Endothelial cell (in vitro differentiated cells): ENCODE measurements at regions not wholly inside any gene's neighbourhood (a gene's known extent, or its start where the extent isn't known, plus 50 kb on each side); places are given as distances from the start of the nearest gene placed in this dataset.

ENCODE experiments used
- DNase-seq: peaks from one replicate; pipeline ENCODE4 v3.0.0; 2021; ENCODE audit warnings: low spot score
- H3K27ac Mint-ChIP-seq: one replicate; pipeline ENCODE4 v1.8.0; 2021; ENCODE audit warnings: mixed read lengths, inconsistent platforms; ENCODE audit not compliant: unreplicated experiment
- H3K27me3 Mint-ChIP-seq: one replicate; pipeline ENCODE4 v1.8.0; 2021; ENCODE audit warnings: mild to moderate bottlenecking, moderate library complexity, mixed read lengths, inconsistent platforms; ENCODE audit not compliant: unreplicated experiment
- H3K36me3 Mint-ChIP-seq: one replicate; pipeline ENCODE4 v1.8.0; 2021; ENCODE audit warnings: mild to moderate bottlenecking, low read depth, mixed read lengths, inconsistent platforms; ENCODE audit not compliant: unreplicated experiment
- H3K4me1 Mint-ChIP-seq: one replicate; pipeline ENCODE4 v1.8.0; 2021; ENCODE audit warnings: mild to moderate bottlenecking, mixed read lengths, inconsistent platforms; ENCODE audit not compliant: unreplicated experiment
- H3K4me3 Mint-ChIP-seq: one replicate; pipeline ENCODE4 v1.8.0; 2021; ENCODE audit warnings: mild to moderate bottlenecking, mixed read lengths, inconsistent platforms; ENCODE audit not compliant: unreplicated experiment
- H3K9me3 Mint-ChIP-seq: one replicate; pipeline ENCODE4 v1.8.0; 2021; ENCODE audit warnings: mixed read lengths, inconsistent platforms; ENCODE audit not compliant: unreplicated experiment
- TF ChIP-seq, protein P1 (sequence below): fragments of 200-600 bp; sonication (generic); IDR thresholded peaks from one replicate; pipeline ENCODE4 v1.5.0; 2021; ENCODE audit warnings: antibody characterized with exemption; ENCODE audit not compliant: unreplicated experiment

DNA sequence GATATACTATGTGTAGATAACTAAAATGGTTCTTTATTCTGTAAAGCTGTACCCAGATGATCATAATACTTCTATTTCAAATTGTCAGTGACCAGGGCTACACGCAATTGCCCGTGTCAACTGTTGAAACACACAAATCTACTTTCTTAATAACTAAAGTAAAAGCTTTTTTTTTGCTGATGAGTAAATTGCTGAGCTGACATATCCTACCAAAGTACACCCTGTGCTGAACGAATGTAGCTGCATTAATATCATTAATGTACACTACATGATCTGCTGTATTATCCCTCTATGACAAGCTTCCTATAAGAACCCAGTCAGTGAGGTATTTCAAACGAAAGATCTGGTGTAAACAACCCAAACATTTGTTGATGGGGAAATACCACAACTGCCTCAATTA, 827.2 kb upstream of the ATXN8OS start:
- Mint-ChIP-seq H3K27ac (no peak overlapping the region), H3K4me1 (no peaks in the 10 kb centered on the region), H3K4me3 (no peak overlapping the region), H3K9me3 (no peaks in the 10 kb centered on the region), H3K36me3 (no peaks in the 10 kb centered on the region), H3K27me3 (peaks cover 3% of the 10 kb centered on the region)
- no peak for DNase-seq
- TF ChIP-seq, protein P1, sequence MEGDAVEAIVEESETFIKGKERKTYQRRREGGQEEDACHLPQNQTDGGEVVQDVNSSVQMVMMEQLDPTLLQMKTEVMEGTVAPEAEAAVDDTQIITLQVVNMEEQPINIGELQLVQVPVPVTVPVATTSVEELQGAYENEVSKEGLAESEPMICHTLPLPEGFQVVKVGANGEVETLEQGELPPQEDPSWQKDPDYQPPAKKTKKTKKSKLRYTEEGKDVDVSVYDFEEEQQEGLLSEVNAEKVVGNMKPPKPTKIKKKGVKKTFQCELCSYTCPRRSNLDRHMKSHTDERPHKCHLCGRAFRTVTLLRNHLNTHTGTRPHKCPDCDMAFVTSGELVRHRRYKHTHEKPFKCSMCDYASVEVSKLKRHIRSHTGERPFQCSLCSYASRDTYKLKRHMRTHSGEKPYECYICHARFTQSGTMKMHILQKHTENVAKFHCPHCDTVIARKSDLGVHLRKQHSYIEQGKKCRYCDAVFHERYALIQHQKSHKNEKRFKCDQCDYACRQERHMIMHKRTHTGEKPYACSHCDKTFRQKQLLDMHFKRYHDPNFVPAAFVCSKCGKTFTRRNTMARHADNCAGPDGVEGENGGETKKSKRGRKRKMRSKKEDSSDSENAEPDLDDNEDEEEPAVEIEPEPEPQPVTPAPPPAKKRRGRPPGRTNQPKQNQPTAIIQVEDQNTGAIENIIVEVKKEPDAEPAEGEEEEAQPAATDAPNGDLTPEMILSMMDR: no peak

DNA sequence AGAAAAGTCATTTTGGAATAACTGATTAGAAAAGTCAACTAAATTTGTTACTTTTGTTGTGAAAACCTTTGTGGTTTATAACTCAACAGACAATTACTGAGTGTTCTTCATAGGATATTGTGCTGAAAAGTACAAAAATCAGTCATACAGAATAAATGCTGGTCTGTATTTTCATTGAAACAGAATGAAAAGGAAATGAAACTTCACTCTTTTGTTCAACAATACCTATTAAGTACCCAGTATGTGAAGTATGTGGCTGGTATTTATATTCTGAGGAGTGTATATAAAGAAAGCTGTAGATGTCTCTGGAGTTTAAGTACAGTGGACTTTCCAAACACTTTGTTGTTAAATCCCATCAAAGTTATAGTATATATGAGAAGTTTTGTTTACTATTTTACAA, 828.4 kb upstream of the ATXN8OS start:
- no peak for DNase-seq
- Mint-ChIP-seq H3K9me3 (no peaks in the 10 kb centered on the region), H3K4me3 (no peak overlapping the region), H3K36me3 (no peaks in the 10 kb centered on the region), H3K27ac (no peak overlapping the region), H3K27me3 (peaks cover 2% of the 10 kb centered on the region), H3K4me1 (no peaks in the 10 kb centered on the region)
- TF ChIP-seq, protein P1: no peak

DNA sequence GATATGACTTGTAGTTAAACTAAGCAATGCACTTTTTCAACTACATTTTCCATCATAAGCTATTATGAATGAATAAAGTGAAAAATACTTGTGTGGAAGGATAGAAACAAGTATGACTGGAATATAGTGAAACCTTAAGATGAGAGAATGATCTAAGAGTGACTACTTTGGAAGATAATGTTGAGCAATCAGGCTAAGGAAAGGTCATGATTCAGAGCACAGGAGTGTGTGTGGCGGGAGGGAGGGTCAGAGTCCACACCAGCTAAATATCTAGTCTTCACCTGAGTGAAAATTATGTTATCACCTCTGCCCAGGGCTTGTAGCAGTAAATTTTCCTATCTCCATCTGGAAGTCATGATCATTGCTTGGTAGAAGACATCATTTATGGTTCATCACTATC, 833.4 kb upstream of the ATXN8OS start:
- H3K36me3 Mint-ChIP-seq: no peaks in the 10 kb centered on the region

DNA sequence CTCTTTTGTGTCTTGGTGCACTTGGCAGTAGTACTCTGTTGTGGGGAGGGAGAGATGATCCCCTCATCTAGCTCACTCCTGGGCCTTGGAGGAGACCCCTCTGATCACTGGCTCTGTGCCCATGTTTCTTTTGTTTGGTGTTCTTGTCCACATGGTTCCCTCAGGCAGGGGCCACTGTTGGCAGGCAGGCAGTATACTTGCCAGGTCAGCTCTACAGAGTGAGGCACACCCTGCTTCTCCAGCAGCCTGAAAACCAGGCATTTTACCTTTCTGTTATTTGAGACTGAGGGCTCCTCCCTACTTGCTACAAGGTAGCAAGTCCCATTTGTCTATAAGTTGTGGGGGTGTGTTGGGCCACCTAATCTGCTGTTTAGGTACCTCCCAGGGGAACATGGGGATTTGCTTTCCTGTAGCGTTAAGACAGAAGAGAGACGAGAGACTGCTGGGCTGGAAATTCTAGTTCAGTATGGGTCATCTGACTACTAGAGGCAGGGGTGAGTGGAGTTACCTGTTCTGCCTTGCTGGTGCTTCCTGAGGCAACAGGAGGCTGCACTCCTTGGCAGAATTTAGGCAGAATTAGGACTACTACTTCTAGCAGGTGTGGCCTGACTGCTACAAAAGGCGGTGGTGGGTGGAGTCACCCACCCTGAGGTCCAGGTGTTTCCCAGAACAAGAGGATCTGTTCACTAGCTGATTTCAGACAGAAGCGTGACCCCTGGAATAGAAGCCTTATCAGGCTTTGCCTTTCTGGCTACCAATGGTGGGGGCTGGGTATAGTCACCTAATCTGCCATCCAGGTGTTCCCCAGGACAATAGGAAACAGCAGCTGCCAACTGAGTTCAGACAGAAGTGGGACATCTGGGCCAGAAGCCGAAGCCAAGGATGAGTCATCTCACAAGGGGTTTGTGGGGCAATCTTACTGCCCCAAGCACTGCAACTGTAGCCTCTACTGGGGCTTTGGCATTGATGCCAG, 843.0 kb upstream of the ATXN8OS start:
- TF ChIP-seq, protein P1: no peak
- Mint-ChIP-seq H3K4me1 (no peaks in the 10 kb centered on the region), H3K4me3 (no peak overlapping the region), H3K9me3 (no peaks in the 10 kb centered on the region), H3K27ac (no peak overlapping the region), H3K36me3 (no peaks in the 10 kb centered on the region), H3K27me3 (no peaks in the 10 kb centered on the region)
- DNase-seq: no peak

More for the DNA sequence above, 833.4 kb upstream of the ATXN8OS start:
- no peak overlapping the region for H3K27ac Mint-ChIP-seq
- H3K4me1 Mint-ChIP-seq: no peaks in the 10 kb centered on the region
- H3K27me3 Mint-ChIP-seq: peaks cover 2% of the 10 kb centered on the region
- H3K4me3 Mint-ChIP-seq: no peak overlapping the region
- TF ChIP-seq, protein P1: no peak
- H3K9me3 Mint-ChIP-seq: no peaks in the 10 kb centered on the region
- DNase-seq: no peak

DNA sequence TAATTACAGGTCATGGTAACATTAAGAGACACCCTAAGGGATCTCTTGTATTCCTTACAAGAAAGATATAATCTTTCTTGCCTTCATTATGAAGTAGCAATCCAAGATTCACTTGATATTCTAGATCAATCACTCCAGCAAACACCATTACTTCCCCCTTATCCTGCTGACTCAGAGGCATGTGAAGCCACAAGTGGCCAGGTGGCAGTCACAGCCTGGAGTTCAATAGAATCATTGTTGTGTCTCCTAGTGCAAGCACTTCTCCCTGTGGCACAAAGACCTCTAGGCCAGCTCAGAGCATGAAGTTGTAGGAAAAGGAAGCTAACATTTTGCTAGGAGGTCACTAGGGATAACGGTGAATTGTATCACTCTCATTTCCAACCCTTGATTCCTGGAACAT, 864.3 kb upstream of the ATXN8OS start:
- H3K4me1 Mint-ChIP-seq: no peaks in the 10 kb centered on the region
- no peaks in the 10 kb centered on the region for H3K36me3 Mint-ChIP-seq
- H3K9me3 Mint-ChIP-seq: no peaks in the 10 kb centered on the region
- H3K27ac Mint-ChIP-seq: no peak overlapping the region
- no peak for DNase-seq
- no peak overlapping the region for H3K4me3 Mint-ChIP-seq
- TF ChIP-seq, protein P1: no peak
- no peaks in the 10 kb centered on the region for H3K27me3 Mint-ChIP-seq
